ENCODE measurements at regions not wholly inside any gene's neighbourhood (a gene's known extent, or its start where the extent isn't known, plus 50 kb on each side); places are given as distances from the start of the nearest gene placed in this dataset.

GRCh38 chr6:54655162-54655561 is 191.4 kb upstream of the FAM83B start:
- no peaks in the 10 kb centered on the region for H3K27me3 ChIP-seq (replicated peaks; ENCODE audit: control insufficient read depth, insufficient read depth, low read length)
- no peak for DNase-seq (ENCODE audit: extremely low read depth, insufficient read length)
- H3K4me3 ChIP-seq (replicated peaks; ENCODE audit: low read depth, low read length) = no peak overlapping the region
- H3K36me3 ChIP-seq (ENCODE audit: control insufficient read depth, insufficient read depth, low read length) = no peaks in the 10 kb centered on the region
- no peak for TF ChIP-seq CTCF (IDR thresholded peaks at IDR 0.05; ENCODE audit: insufficient read depth, low read length, poor library complexity, severe bottlenecking)

GRCh38 chr6:54665278-54665677 is 181.3 kb upstream of the FAM83B start:
- Histone ChIP-seq H3K4me3 (replicated peaks; ENCODE audit: low read depth, low read length) (no peak overlapping the region), H3K36me3 (ENCODE audit: control insufficient read depth, insufficient read depth, low read length) (no peaks in the 10 kb centered on the region), H3K27me3 (replicated peaks; ENCODE audit: control insufficient read depth, insufficient read depth, low read length) (no peaks in the 10 kb centered on the region)
- TF ChIP-seq CTCF (IDR thresholded peaks at IDR 0.05; ENCODE audit: insufficient read depth, low read length, poor library complexity, severe bottlenecking) = no peak
- DNase-seq (ENCODE audit: extremely low read depth, insufficient read length) = no peak

- Histone ChIP-seq H3K4me3 (replicated peaks; ENCODE audit: low read depth, low read length) (no peak overlapping the region), H3K36me3 (ENCODE audit: control insufficient read depth, insufficient read depth, low read length) (no peaks in the 10 kb centered on the region), H3K27me3 (replicated peaks; ENCODE audit: control insufficient read depth, insufficient read depth, low read length) (no peaks in the 10 kb centered on the region)
- no peak for TF ChIP-seq CTCF (IDR thresholded peaks at IDR 0.05; ENCODE audit: insufficient read depth, low read length, poor library complexity, severe bottlenecking)
- no peak for DNase-seq (ENCODE audit: extremely low read depth, insufficient read length)
Observed at GRCh38 chr6:54680531-54680930, 166.0 kb upstream of the FAM83B start.

- no peak for TF ChIP-seq CTCF (IDR thresholded peaks at IDR 0.05; ENCODE audit: insufficient read depth, low read length, poor library complexity, severe bottlenecking)
- H3K27me3 ChIP-seq (replicated peaks; ENCODE audit: control insufficient read depth, insufficient read depth, low read length) = no peaks in the 10 kb centered on the region
- DNase-seq (ENCODE audit: extremely low read depth, insufficient read length) = no peak
- H3K36me3 ChIP-seq (ENCODE audit: control insufficient read depth, insufficient read depth, low read length) = no peaks in the 10 kb centered on the region
- H3K4me3 ChIP-seq (replicated peaks; ENCODE audit: low read depth, low read length) = no peak overlapping the region
Observed at GRCh38 chr6:54681267-54681666, 165.3 kb upstream of the FAM83B start.

- no peaks in the 10 kb centered on the region for H3K27me3 ChIP-seq (replicated peaks; ENCODE audit: control insufficient read depth, insufficient read depth, low read length)
- no peak overlapping the region for H3K4me3 ChIP-seq (replicated peaks; ENCODE audit: low read depth, low read length)
- no peak for DNase-seq (ENCODE audit: extremely low read depth, insufficient read length)
- no peaks in the 10 kb centered on the region for H3K36me3 ChIP-seq (ENCODE audit: control insufficient read depth, insufficient read depth, low read length)
- TF ChIP-seq CTCF (IDR thresholded peaks at IDR 0.05; ENCODE audit: insufficient read depth, low read length, poor library complexity, severe bottlenecking) = no peak
Observed at GRCh38 chr6:54681987-54682386, 164.6 kb upstream of the FAM83B start.

- DNase-seq (ENCODE audit: extremely low read depth, insufficient read length) = no peak
- Histone ChIP-seq H3K36me3 (ENCODE audit: control insufficient read depth, insufficient read depth, low read length) (no peaks in the 10 kb centered on the region), H3K4me3 (replicated peaks; ENCODE audit: low read depth, low read length) (no peak overlapping the region), H3K27me3 (replicated peaks; ENCODE audit: control insufficient read depth, insufficient read depth, low read length) (no peaks in the 10 kb centered on the region)
- TF ChIP-seq CTCF (IDR thresholded peaks at IDR 0.05; ENCODE audit: insufficient read depth, low read length, poor library complexity, severe bottlenecking) = no peak
Observed at GRCh38 chr6:54689620-54690019, 157.0 kb upstream of the FAM83B start.

Data from GM06990 (cell line).